Suprapubic skin (tissue), 4 donors: ENCODE measurements at regions not wholly inside any gene's neighbourhood (a gene's known extent, or its start where the extent isn't known, plus 50 kb on each side); places are given as distances from the start of the nearest gene placed in this dataset.
"Not testable (repeated sequence)": the region's sequence is repeated elsewhere in the genome, so short reads cannot be mapped to it uniquely, and the experiment has no call there.

ENCODE experiments used
- DNase-seq, 2 donors: peaks; one replicate each; pipeline ENCODE4 v3.0.0-alpha.2; 2019; ENCODE audit warnings: low spot score in 2 of 2
- H3K27ac ChIP-seq: fragments of 200-600 bp; sonication (generic); one replicate; pipeline ENCODE4 v1.5.1; 2019
- H3K27me3 ChIP-seq: fragments of 200-600 bp; sonication (generic); one replicate; pipeline ENCODE4 v1.5.1; 2019
- H3K36me3 ChIP-seq: fragments of 200-600 bp; sonication (generic); one replicate; pipeline ENCODE4 v1.5.1; 2019
- H3K4me1 ChIP-seq: fragments of 200-600 bp; sonication (generic); one replicate; pipeline ENCODE4 v1.5.1; 2019
- H3K4me3 ChIP-seq: fragments of 200-600 bp; sonication (generic); one replicate; pipeline ENCODE4 v1.5.1; 2019; ENCODE audit warnings: mild to moderate bottlenecking
- H3K9me3 ChIP-seq: fragments of 200-600 bp; sonication (generic); one replicate; pipeline ENCODE4 v1.5.1; 2019
- EP300 ChIP-seq: sonication (generic); formaldehyde crosslinking; IDR thresholded peaks from one replicate; pipeline ENCODE4 v1.6.1; 2017; ENCODE audit warnings: antibody characterized with exemption
- POLR2A ChIP-seq, 2 donors: fragments of 450-650 bp; IDR thresholded peaks; one replicate each; pipeline ENCODE4 v1.6.1; 2017; ENCODE audit warnings: antibody characterized with exemption in 2 of 2, mild to moderate bottlenecking in 2 of 2, moderate library complexity in 2 of 2
- POLR2AphosphoS5 ChIP-seq, 3 donors: sonication (generic); formaldehyde crosslinking; IDR thresholded peaks; one replicate each; pipeline ENCODE4 v1.6.1; 2017; ENCODE audit warnings: antibody characterized with exemption in 3 of 3
- WGBS: methylation state at CpG from one replicate; pipeline ENCODE4 v1.1.5; 2018; 5-methylcytosine and 5-hydroxymethylcytosine counted together
- TF ChIP-seq, protein P1 (sequence below), 2 donors: fragments of 200-600 bp in 1 of 2; fragments of 450-650 bp in 1 of 2; sonication (generic) in 1 of 2; IDR thresholded peaks; one replicate each; pipeline ENCODE4 v1.5.1; 2016 to 2019; ENCODE audit warnings: antibody characterized with exemption in 2 of 2, mild to moderate bottlenecking in 1 of 2, moderate library complexity in 1 of 2

DNA sequence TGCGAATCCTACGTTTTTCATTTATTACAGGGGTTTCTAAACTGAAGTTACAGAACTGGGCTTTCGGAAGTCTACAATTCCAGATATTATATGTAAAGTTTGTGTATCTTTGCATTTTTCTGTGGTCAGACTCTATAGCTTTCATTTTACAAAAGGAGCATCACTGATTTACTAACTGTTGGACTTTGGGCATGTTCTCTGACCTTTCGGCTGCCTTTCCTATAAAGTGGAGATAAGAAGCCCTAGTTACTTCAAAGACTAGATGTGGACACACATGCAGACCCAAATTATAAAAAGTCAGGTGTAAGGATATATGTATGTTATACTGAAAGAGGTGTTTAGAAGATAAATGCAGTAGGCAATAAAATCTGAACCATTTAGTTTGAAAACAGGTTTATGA lies 126.6 kb upstream of the PRKCQ start:
- WGBS: 68% methylated on average over 4 of the region's 4 CpGs
- H3K4me1 ChIP-seq: no peaks in the 10 kb centered on the region
- no peaks in the 10 kb centered on the region for H3K36me3 ChIP-seq
- no peak overlapping the region for H3K4me3 ChIP-seq
- H3K27ac ChIP-seq: no peak overlapping the region
- peaks cover 21% of the 10 kb centered on the region for H3K27me3 ChIP-seq
- no peak for DNase-seq
- TF ChIP-seq, protein P1, sequence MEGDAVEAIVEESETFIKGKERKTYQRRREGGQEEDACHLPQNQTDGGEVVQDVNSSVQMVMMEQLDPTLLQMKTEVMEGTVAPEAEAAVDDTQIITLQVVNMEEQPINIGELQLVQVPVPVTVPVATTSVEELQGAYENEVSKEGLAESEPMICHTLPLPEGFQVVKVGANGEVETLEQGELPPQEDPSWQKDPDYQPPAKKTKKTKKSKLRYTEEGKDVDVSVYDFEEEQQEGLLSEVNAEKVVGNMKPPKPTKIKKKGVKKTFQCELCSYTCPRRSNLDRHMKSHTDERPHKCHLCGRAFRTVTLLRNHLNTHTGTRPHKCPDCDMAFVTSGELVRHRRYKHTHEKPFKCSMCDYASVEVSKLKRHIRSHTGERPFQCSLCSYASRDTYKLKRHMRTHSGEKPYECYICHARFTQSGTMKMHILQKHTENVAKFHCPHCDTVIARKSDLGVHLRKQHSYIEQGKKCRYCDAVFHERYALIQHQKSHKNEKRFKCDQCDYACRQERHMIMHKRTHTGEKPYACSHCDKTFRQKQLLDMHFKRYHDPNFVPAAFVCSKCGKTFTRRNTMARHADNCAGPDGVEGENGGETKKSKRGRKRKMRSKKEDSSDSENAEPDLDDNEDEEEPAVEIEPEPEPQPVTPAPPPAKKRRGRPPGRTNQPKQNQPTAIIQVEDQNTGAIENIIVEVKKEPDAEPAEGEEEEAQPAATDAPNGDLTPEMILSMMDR (IDR thresholded peaks at IDR 0.05): no peak
- TF ChIP-seq POLR2AphosphoS5 (IDR thresholded peaks at IDR 0.05): no peak
- TF ChIP-seq POLR2A (IDR thresholded peaks at IDR 0.05): no peak
- no peak for TF ChIP-seq EP300
- H3K9me3 ChIP-seq: no peaks in the 10 kb centered on the region

DNA sequence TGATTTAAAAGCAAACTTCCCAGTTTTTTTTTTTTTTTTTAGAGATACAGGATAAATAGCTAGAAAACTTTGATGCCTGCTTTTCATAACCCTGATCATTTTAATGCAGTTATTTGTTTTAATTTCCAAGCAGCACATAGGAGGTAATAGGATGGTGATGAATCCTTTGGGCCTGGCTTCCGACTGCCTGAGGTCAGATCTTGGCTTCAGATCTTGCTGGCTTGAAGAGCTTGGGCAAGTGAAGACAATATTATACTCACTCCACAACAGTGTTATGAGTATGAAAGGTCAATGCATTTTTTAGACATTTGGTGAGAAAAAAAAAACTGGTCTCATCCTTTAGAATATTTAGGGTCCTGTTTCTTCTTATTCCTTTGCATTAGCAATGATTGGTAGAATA lies 124.8 kb upstream of the PRKCQ start:
- Histone ChIP-seq H3K36me3 (no peaks in the 10 kb centered on the region), H3K4me3 (no peak overlapping the region), H3K4me1 (no peaks in the 10 kb centered on the region), H3K27ac (no peak overlapping the region), H3K9me3 (no peaks in the 10 kb centered on the region), H3K27me3 (peaks cover 11% of the 10 kb centered on the region)
- DNase-seq: no peak
- 84% methylated on average over 1 of the region's 1 CpG for WGBS
- TF ChIP-seq POLR2A (IDR thresholded peaks at IDR 0.05) (no peak), POLR2AphosphoS5 (IDR thresholded peaks at IDR 0.05) (no peak), EP300 (no peak)
- TF ChIP-seq, protein P1 (IDR thresholded peaks at IDR 0.05): no peak

DNA sequence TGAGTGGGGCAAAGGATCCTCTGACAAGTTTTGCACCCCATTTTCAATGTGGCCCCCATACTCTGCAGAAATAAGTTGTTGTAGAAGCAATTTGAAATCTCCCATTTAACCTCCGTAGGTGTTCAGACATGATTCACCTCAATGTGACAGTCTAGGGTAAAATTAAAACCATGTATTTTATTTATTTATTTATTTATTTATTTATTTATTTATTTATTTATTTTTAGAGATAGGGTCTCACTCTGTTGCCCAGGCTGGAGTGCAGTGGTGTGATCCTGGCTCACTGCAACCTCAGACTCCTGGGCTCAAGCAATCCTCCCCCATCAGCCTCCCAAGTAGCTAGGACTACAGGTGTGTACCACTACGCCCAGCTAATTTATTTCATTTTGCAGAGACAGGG lies 122.8 kb upstream of the PRKCQ start:
- 89% methylated on average over 2 of the region's 2 CpGs for WGBS
- H3K4me1 ChIP-seq, H3K4me3 ChIP-seq, H3K36me3 ChIP-seq, H3K27me3 ChIP-seq, H3K9me3 ChIP-seq, DNase-seq, H3K27ac ChIP-seq: not testable (repeated sequence)

DNA sequence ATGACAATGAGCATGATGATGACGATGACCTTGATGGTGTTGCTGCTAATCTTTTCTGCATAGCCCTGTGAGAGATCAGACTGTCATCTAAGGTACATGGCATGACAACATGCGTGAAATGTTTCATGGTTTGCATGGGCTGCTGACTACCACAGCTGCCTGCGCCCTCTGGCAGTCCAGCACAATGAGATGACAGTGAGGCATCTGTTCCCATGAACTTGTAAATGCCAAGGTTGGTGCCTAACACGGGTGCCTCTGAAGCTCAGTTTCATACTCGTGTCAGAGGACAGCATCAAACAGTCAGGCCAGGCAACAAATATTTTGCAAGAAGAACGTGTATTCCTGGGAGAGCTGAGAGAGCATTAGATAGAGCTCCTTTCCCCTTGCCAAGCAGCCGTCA lies 122.0 kb upstream of the PRKCQ start:
- Histone ChIP-seq H3K27ac (no peak overlapping the region), H3K9me3 (no peaks in the 10 kb centered on the region), H3K27me3 (peaks cover 4% of the 10 kb centered on the region), H3K36me3 (no peaks in the 10 kb centered on the region), H3K4me3 (no peak overlapping the region), H3K4me1 (no peaks in the 10 kb centered on the region)
- no peak for TF ChIP-seq POLR2A (IDR thresholded peaks at IDR 0.05)
- TF ChIP-seq, protein P1 (IDR thresholded peaks at IDR 0.05): no peak
- no peak for TF ChIP-seq POLR2AphosphoS5 (IDR thresholded peaks at IDR 0.05)
- no peak for TF ChIP-seq EP300
- 77% methylated on average over 7 of the region's 7 CpGs for WGBS
- no peak for DNase-seq

DNA sequence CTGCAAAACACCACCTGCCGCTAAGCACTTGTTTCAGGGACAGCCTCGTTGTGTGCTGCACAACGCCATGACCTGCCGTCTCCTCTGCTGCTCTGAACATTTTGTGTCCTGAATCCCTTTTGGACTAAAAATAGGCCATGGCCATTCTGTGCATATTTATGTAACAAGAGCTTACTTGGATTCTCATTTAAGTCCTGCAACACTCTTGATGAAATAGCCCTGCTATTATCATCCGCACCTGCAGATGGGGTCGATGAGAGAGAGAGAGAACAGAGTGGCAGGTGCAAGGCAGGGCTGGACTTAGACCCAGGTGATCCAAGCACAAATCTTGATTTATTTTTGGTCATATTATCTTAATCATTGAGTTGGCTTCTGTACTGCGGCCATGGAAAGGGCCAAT lies 121.2 kb upstream of the PRKCQ start:
- TF ChIP-seq, protein P1 (IDR thresholded peaks at IDR 0.05): no peak
- no peak for TF ChIP-seq EP300
- no peaks in the 10 kb centered on the region for H3K4me1 ChIP-seq
- 86% methylated on average over 7 of the region's 7 CpGs for WGBS
- no peak for DNase-seq
- H3K27ac ChIP-seq: no peak overlapping the region
- H3K4me3 ChIP-seq: no peak overlapping the region
- peaks cover 2% of the 10 kb centered on the region for H3K27me3 ChIP-seq
- H3K9me3 ChIP-seq: no peaks in the 10 kb centered on the region
- H3K36me3 ChIP-seq: no peaks in the 10 kb centered on the region

DNA sequence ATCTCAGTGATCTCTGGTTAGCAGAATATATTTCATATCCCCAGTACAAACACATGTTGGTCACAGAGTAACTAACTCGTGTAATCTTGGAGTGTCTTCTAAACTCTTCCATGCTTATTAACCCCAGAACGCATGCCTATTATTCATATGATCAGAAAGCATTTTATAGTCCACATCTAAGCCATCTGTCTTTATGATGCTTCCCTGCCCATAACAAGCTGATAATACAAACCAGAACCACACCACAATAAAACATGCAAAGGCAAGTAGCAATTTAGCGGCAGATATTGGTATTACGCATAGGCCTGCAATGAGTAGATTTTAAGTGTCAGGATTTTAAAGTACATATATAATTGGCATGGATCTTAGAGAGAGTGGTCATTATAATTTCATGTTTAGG lies 120.0 kb upstream of the PRKCQ start:
- Histone ChIP-seq H3K4me1 (no peaks in the 10 kb centered on the region), H3K27me3 (peaks cover 4% of the 10 kb centered on the region), H3K27ac (no peak overlapping the region), H3K9me3 (no peaks in the 10 kb centered on the region), H3K36me3 (no peaks in the 10 kb centered on the region), H3K4me3 (no peak overlapping the region)
- TF ChIP-seq EP300 (no peak), POLR2AphosphoS5 (IDR thresholded peaks at IDR 0.05) (no peak), POLR2A (IDR thresholded peaks at IDR 0.05) (no peak)
- TF ChIP-seq, protein P1 (IDR thresholded peaks at IDR 0.05): no peak
- 82% methylated on average over 4 of the region's 4 CpGs for WGBS
- no peak for DNase-seq
